AG08395 (cell line): ENCODE measurements at regions not wholly inside any gene's neighbourhood (a gene's known extent, or its start where the extent isn't known, plus 50 kb on each side); places are given as distances from the start of the nearest gene placed in this dataset.
"Not testable (repeated sequence)": the region's sequence is repeated elsewhere in the genome, so short reads cannot be mapped to it uniquely, and the experiment has no call there.

Experiments
- DNase-seq: peaks from one replicate; pipeline ENCODE4 v3.0.0; 2012; ENCODE audit warnings: mixed read lengths, low spot score

GRCh38 chr6:6748001-6748400 is 159.5 kb downstream of the LY86 start:
- no peak for DNase-seq

- peak; percentile 92 for DNase-seq
These were observed 161.4 kb downstream of the LY86 start for GRCh38 chr6:6749702-6750491.

GRCh38 chr6:6750594-6751265 is 162.2 kb downstream of the LY86 start:
- DNase-seq = no peak

DNA sequence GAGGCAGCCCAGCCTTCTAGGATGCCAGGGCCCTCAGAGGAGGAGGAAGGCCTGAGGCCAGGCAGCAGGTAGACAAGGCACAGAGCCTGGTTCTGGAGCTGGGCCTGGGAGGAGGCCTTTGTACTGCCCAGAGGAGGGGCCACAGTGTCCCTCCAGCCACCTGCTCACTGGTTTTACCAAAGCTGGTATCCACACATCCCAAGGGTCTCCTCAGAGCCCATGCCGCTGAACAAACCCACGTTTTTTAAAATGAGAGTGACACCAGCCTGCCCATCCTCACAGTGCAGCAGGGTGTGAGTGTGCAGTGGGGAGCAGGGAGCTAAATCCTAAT is 162.7 kb downstream of the LY86 start:
- no peak for DNase-seq

DNA sequence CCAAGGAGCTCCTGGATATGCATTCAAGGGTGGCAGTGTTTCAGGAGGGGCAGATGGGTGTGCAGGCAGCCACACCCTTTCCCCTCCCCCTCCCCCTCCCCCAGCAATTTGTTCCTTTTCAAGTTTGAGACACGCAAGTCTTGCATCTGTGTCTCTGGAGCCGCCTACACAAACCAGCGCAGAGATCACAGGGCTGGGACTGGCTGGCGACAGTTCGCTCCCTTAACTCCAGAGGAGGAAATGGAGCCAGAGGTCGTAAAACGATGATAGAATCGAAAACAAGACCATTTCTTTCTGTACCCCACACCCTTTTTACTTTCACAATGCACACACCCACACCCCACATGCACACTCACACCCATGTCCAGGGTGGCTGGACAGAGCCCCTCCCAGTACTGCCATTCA is 163.1 kb downstream of the LY86 start:
- DNase-seq = peak; percentile 25

- DNase-seq = peak; percentile 66
These were observed 163.6 kb downstream of the LY86 start for GRCh38 chr6:6752129-6752528.

- no peak for DNase-seq
These were observed 164.8 kb downstream of the LY86 start for GRCh38 chr6:6753301-6753700.

GRCh38 chr6:6756526-6756925 is 168.0 kb downstream of the LY86 start:
- no peak for DNase-seq

GRCh38 chr6:6758546-6758914 is 170.0 kb downstream of the LY86 start:
- DNase-seq = no peak

GRCh38 chr6:6758915-6759654 is 170.6 kb downstream of the LY86 start:
- DNase-seq = peak; percentile 76

DNA sequence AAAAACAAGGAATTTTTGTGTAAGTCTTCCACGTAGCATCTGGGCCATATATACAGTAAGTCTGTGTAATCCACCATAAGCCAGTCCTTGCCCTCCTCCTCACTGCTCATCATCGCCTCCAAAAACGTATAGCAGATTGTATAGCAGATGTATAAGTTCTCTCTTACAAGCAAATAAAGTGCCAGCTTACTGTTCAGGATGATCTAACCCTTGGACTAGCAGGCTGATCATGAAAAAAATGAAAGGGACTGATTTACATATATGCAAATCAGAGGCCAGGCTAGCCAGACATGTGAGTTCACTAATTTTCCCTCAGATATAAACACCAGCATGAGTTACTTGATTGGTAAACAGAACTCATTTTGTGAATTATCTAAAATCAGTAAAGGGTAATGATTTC is 171.5 kb downstream of the LY86 start:
- DNase-seq = no peak

GRCh38 chr6:6762566-6762965 is 174.0 kb downstream of the LY86 start:
- not testable (repeated sequence) for DNase-seq

DNA sequence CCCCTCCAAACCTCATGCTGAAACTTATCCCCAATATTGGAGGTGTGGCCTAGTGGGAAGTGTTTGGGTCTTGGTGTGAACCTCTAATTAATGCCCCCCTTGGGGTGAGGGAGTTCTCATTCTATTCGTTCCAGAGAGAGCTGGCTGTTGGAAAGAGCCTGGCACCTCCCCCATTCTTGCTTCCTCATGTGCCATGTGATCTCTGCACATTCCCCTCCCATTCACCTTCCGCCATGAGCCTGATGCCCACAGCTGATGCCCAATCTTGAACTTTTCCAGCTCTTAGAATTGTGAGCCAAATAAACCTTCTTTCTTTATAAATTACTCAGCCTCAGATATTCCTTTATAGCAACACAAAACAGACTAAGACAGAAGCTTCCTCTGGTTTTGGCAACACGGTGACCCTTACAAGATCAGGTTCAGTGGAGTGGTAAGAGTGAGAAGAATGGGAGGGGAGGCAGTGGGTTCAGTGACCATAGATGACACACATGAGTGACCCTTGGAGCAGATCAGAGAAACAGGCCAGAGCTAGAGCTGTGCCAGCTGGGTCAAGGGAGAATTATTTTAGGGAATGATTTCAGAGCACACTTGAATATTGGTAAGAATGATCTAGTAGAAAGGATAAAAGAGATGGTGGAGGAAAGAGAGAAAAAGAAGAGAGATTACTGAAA is 176.4 kb downstream of the LY86 start:
- no peak for DNase-seq

DNA sequence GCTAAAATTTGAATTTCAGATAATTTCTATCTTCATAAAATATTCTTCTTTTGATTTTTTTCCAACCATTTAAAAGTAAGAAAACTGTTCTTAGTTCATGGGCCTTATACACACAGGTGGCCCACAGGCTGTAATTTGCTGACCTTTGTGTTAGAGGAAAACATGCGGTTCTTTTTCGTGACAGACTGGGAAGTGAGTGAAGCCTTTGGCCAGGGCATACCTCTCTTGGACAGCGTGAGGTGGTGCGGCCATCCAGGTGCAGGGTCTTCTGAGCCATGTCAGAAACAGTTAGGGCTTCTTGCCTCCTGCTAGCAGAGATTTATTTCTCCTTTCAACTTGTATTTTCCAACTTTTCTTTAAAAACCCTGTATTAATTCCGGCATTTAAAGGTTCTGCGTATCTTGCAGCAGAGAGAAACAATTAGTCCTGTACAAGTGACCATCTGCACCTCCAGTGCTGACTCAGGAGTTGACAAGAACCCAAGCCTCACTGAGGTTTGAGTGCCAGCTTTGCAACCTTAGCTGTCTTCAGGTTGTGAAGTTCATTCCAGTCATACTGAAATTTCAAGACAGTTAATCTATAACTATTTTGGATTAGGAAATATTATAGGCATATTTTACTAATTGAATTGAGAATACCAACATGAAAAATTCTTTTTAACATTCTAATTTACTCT is 177.8 kb downstream of the LY86 start:
- no peak for DNase-seq

DNA sequence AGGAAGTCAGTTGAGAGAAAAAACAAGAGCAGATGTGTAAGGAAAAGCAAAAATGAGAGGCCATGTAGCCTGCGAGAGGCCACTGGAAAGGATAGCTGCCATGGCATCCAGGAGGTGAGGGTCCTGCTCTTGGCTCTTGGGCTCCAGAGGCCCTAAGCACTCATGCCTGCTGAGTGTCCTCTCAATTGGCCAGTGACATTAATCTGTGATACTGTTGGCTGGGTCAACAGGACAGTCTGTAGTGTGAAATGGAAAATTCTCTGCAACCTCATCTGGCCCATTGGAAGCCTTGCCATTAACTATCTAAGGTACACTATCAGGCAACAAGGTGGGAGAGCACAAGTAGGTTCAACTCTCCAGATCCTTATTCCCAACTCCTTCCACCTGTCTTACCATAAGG is 180.9 kb downstream of the LY86 start:
- no peak for DNase-seq

DNA sequence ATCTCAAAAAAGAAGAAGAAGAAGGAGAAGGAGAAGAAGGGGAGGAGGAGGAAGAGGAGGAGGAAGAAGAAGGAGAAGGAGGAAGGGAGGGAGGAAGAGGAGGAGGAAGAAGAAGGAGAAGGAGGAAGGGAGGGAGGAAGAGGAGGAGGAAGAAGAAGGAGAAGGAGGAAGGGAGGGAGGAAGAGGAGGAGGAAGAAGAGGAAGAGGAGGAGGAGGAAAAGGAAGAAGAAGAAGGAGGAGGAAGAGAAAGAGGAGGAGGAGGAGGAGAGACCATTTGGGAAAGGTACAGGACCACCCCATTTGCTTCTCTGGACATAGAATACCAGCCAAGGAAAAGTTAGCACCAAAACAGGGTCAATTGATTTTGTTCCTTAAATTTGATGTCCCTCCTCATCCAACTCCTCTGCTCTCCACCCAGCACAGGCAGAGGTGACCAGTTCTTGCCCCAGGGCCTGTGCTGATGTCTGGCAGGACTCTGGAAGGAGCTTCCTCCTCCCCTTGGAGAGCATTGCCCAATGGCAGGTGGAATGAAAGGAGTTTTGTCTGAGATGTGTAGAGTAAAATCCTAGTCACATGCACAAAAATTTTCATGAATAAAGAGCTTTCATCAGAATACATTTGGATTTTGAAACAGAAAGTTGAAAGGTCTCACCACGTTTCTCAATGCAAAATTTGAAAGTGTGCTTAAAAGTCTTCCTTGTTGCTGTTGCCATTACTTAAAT is 182.9 kb downstream of the LY86 start:
- no peak for DNase-seq

DNA sequence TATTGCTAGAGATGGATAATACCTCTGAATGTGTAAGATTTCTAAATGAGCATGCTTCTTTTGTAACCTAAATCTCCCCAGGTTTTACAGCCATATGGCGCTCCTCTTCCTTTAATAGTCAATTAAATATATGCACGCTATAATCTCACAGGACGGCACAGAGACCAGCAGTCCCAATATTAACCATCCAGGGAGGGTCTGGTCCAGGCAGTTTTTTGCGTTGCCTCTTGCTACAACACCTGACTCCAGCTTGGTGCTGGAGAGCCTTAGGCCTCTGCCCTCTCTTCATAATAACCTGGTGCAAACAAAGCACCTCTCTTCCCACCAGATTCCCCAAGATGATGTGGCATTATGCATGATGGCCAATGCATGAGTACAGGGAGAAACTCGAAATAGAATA is 183.4 kb downstream of the LY86 start:
- DNase-seq = no peak

- DNase-seq = no peak
These were observed 184.2 kb downstream of the LY86 start for GRCh38 chr6:6772751-6773150.

GRCh38 chr6:6775074-6775473 is 186.6 kb downstream of the LY86 start:
- no peak for DNase-seq

GRCh38 chr6:6780231-6780630 is 191.7 kb downstream of the LY86 start:
- no peak for DNase-seq

GRCh38 chr6:6781172-6781872 is 192.8 kb downstream of the LY86 start:
- DNase-seq = peak; percentile 83
